Keratinocyte (primary cell): ENCODE measurements at regions not wholly inside any gene's neighbourhood (a gene's known extent, or its start where the extent isn't known, plus 50 kb on each side); places are given as distances from the start of the nearest gene placed in this dataset.

ENCODE experiments used
- CTCF ChIP-seq, 3 experiments: IDR thresholded peaks in 1 of 3; conservative IDR thresholded peaks in 1 of 3; optimal IDR thresholded peaks in 1 of 3; 2 replicates in 2 of 3; 3 replicates in 1 of 3; pipeline versions ENCODE3 to v1.5.1; 2011; ENCODE audit warnings: low read length in 3 of 3, mild to moderate bottlenecking in 3 of 3, moderate library complexity in 2 of 3, control low read depth in 1 of 3, inconsistent platforms in 1 of 3; ENCODE audit not compliant: insufficient read depth in 2 of 3; ENCODE audit errors: extremely low read depth in 1 of 3
- EZH2 ChIP-seq: IDR thresholded peaks from one replicate; pipeline ENCODE4 v1.6.1; 2012; ENCODE audit warnings: inconsistent platforms, mild to moderate bottlenecking, low read length, moderate library complexity

- TF ChIP-seq EZH2, result no peak
- TF ChIP-seq CTCF (optimal IDR thresholded peaks at IDR 0.05 in 1 of 3, IDR thresholded peaks at IDR 0.05 in 1 of 3, conservative IDR thresholded peaks at IDR 0.05 in 1 of 3; ENCODE audit: extremely low read depth in 1 of 3, insufficient read depth in 2 of 3, low read length in 3 of 3), result no peak
These were observed 640.2 kb downstream of the TSN start for GRCh38 chr2:122395687-122396086.
